ENCODE measurements at regions not wholly inside any gene's neighbourhood (a gene's known extent, or its start where the extent isn't known, plus 50 kb on each side); places are given as distances from the start of the nearest gene placed in this dataset. TPM values are rescaled to one million over a fixed set of nuclear protein-coding genes. Genes with fewer than 3 reads are reported as not detected.

GRCh38 chr4:16959305-16959704 is 60.9 kb upstream of the LDB2 start:
- H3K4me1 ChIP-seq (ENCODE audit: insufficient read depth) = no peaks in the 10 kb centered on the region
- no peak overlapping the region for H2AFZ ChIP-seq
- H3K27ac ChIP-seq = no peak overlapping the region
- in situ Hi-C loops (cut with MboI) = no loop called here
- H4K20me1 ChIP-seq (ENCODE audit: insufficient read depth) = no peaks in the 10 kb centered on the region
- peaks cover 5% of the 10 kb centered on the region for H3K9me3 ChIP-seq (ENCODE audit: low read depth)
- H3K9me2 ChIP-seq (ENCODE audit: insufficient read depth) = no peaks in the 10 kb centered on the region
- 73 to 88% methylated on average over 1 of the region's 1 CpG for WGBS, 2 experiments (ENCODE audit: low coverage in 1 of 2, low lambda C conversion rate in 2 of 2, missing lambda C conversion rate in 2 of 2)
- H3K36me3 ChIP-seq (ENCODE audit: low read depth) = no peaks in the 10 kb centered on the region
- no peaks in the 10 kb centered on the region for H3K79me2 ChIP-seq (ENCODE audit: insufficient read depth)
- no peak overlapping the region for H3K4me3 ChIP-seq
- H3F3A ChIP-seq (ENCODE audit: insufficient read depth) = no peaks in the 10 kb centered on the region
- no peak for DNase-seq
- no peak for TF ChIP-seq EZH2 (IDR thresholded peaks at IDR 0.05; ENCODE audit: insufficient read depth, poor library complexity, severe bottlenecking)
- no peak for TF ChIP-seq EZH2phosphoT487 (IDR thresholded peaks at IDR 0.05; ENCODE audit: insufficient read depth, low read depth)
- no peak overlapping the region for H3K4me2 ChIP-seq (ENCODE audit: unreplicated experiment)
- H3K27me3 ChIP-seq (replicated peaks; ENCODE audit: insufficient read depth) = no peaks in the 10 kb centered on the region
- H3K9ac ChIP-seq = no peak overlapping the region

- H3K4me3 ChIP-seq = peak overlapping the region; percentile 61
- no peaks in the 10 kb centered on the region for H3F3A ChIP-seq (ENCODE audit: insufficient read depth)
- in situ Hi-C loops (cut with MboI) = no loop called here
- H3K9ac ChIP-seq = peak overlapping the region; percentile 37
- no peak for DNase-seq
- peak overlapping the region; percentile 49 for H3K4me2 ChIP-seq (ENCODE audit: unreplicated experiment)
- H3K9me2 ChIP-seq (ENCODE audit: insufficient read depth) = no peaks in the 10 kb centered on the region
- H3K4me1 ChIP-seq (ENCODE audit: insufficient read depth) = peaks cover 15% of the 10 kb centered on the region
- TF ChIP-seq EZH2phosphoT487 (IDR thresholded peaks at IDR 0.05; ENCODE audit: insufficient read depth, low read depth) (no peak), EZH2 (IDR thresholded peaks at IDR 0.05; ENCODE audit: insufficient read depth, poor library complexity, severe bottlenecking) (no peak)
- 17 to 20% methylated on average over 1 of the region's 1 CpG for WGBS, 2 experiments (ENCODE audit: low coverage in 1 of 2, low lambda C conversion rate in 2 of 2, missing lambda C conversion rate in 2 of 2)
- no peaks in the 10 kb centered on the region for H3K27me3 ChIP-seq (replicated peaks; ENCODE audit: insufficient read depth)
- no peak overlapping the region for H3K27ac ChIP-seq
- H3K36me3 ChIP-seq (ENCODE audit: low read depth) = no peaks in the 10 kb centered on the region
- no peaks in the 10 kb centered on the region for H3K79me2 ChIP-seq (ENCODE audit: insufficient read depth)
- H3K9me3 ChIP-seq (ENCODE audit: low read depth) = no peaks in the 10 kb centered on the region
- H4K20me1 ChIP-seq (ENCODE audit: insufficient read depth) = no peaks in the 10 kb centered on the region
- H2AFZ ChIP-seq = peak overlapping the region; percentile 81
These were observed 54.6 kb upstream of the LDB2 start for GRCh38 chr4:16952896-16953630.

- no peaks in the 10 kb centered on the region for H3K9me2 ChIP-seq (ENCODE audit: insufficient read depth)
- WGBS, 2 experiments (ENCODE audit: low coverage in 1 of 2, low lambda C conversion rate in 2 of 2, missing lambda C conversion rate in 2 of 2) = 4 to 5% methylated on average over 8 of the region's 8 CpGs
- H3K4me2 ChIP-seq (ENCODE audit: unreplicated experiment) = peak overlapping the region; percentile 49
- in situ Hi-C loops (cut with MboI) = no loop called here
- peak overlapping the region; percentile 61 for H3K4me3 ChIP-seq
- H3K27me3 ChIP-seq (replicated peaks; ENCODE audit: insufficient read depth) = no peaks in the 10 kb centered on the region
- H3K27ac ChIP-seq = no peak overlapping the region
- no peak for TF ChIP-seq EZH2phosphoT487 (IDR thresholded peaks at IDR 0.05; ENCODE audit: insufficient read depth, low read depth)
- no peak for TF ChIP-seq EZH2 (IDR thresholded peaks at IDR 0.05; ENCODE audit: insufficient read depth, poor library complexity, severe bottlenecking)
- DNase-seq = peak; percentile 48
- H3K9me3 ChIP-seq (ENCODE audit: low read depth) = no peaks in the 10 kb centered on the region
- H4K20me1 ChIP-seq (ENCODE audit: insufficient read depth) = no peaks in the 10 kb centered on the region
- peaks cover 15% of the 10 kb centered on the region for H3K4me1 ChIP-seq (ENCODE audit: insufficient read depth)
- H3K79me2 ChIP-seq (ENCODE audit: insufficient read depth) = no peaks in the 10 kb centered on the region
- H2AFZ ChIP-seq = peak overlapping the region; percentile 81
- no peaks in the 10 kb centered on the region for H3K36me3 ChIP-seq (ENCODE audit: low read depth)
- peak overlapping the region; percentile 37 for H3K9ac ChIP-seq
- H3F3A ChIP-seq (ENCODE audit: insufficient read depth) = no peaks in the 10 kb centered on the region
These were observed 54.0 kb upstream of the LDB2 start for GRCh38 chr4:16952462-16952871.

Small RNA genes in the stretch of these regions (small RNA-seq; reads per million reads assigned to genes)
- gene MTND5P4 (ENCODE audit: low read depth, low replicate concordance) = not detected
- gene SNORA75B (ENCODE audit: low read depth, low replicate concordance) = not detected
